Heart right ventricle (tissue), 16 donors: ENCODE measurements at regions not wholly inside any gene's neighbourhood (a gene's known extent, or its start where the extent isn't known, plus 50 kb on each side); places are given as distances from the start of the nearest gene placed in this dataset.

Source experiments
- ATAC-seq, 8 donors: fragments of 200-7000 bp; cut with Tn5 transposase; one replicate each; pipeline ENCODE4 v1.9.1; 2020; ENCODE audit warnings: mild to moderate bottlenecking in 8 of 8, moderate library complexity in 8 of 8, moderate number of reproducible peaks in 1 of 8
- DNase-seq, 2 donors: peaks; one replicate each; pipeline ENCODE4 v3.0.0-alpha.2; 2020
- H3K27ac ChIP-seq, 10 donors: fragments of 200-600 bp; sonication (generic) in 2 of 10; one replicate each; pipeline versions ENCODE4 v1.5.0 to v1.8.0; 2020 to 2022; ENCODE audit warnings: mild to moderate bottlenecking in 3 of 10
- H3K27me3 ChIP-seq, 7 donors: fragments of 200-600 bp; one replicate each; pipeline ENCODE4 v1.8.0; 2021 to 2022; ENCODE audit warnings: mild to moderate bottlenecking in 2 of 7
- H3K36me3 ChIP-seq, 9 donors: fragments of 200-600 bp; sonication (generic) in 1 of 9; one replicate each; pipeline versions ENCODE4 v1.5.0 to v1.8.0; 2020 to 2022; ENCODE audit warnings: mild to moderate bottlenecking in 2 of 9
- H3K4me1 ChIP-seq, 9 donors: fragments of 200-600 bp; sonication (generic) in 1 of 9; one replicate each; pipeline versions ENCODE4 v1.5.0 to v1.8.0; 2020 to 2022; ENCODE audit warnings: mild to moderate bottlenecking in 4 of 9
- H3K4me3 ChIP-seq, 10 donors: fragments of 200-600 bp; sonication (generic) in 2 of 10; one replicate each; pipeline versions ENCODE4 v1.5.0 to v1.8.0; 2020 to 2022; ENCODE audit warnings: mild to moderate bottlenecking in 7 of 10, moderate library complexity in 2 of 10
- H3K9me3 ChIP-seq, 11 donors: fragments of 200-600 bp in 10 of 11; sonication (generic) in 2 of 11; one replicate each; pipeline versions ENCODE4 v1.5.0 to v1.8.0; 2013 to 2022; ENCODE audit warnings: mild to moderate bottlenecking in 2 of 11, control low read depth in 1 of 11, moderate library complexity in 1 of 11
- WGBS, 2 donors: extraction: QIAGEN DNeasy Blood & Tissue Kit; methylation state at CpG; one replicate each; pipeline ENCODE4 v1.1.7; 2013; ENCODE audit warnings: inconsistent platforms in 1 of 2; 5-methylcytosine and 5-hydroxymethylcytosine counted together
- intact Hi-C, 10 donors: fragments of 100-400 bp; cut with DNase I; formaldehyde crosslinking; loops; one replicate each; pipeline versions ENCODE4 v1.11.1 to v1.14.2; 2022
- TF ChIP-seq, protein P1 (sequence below), 9 donors: fragments of 200-600 bp; sonication (generic) in 2 of 9; IDR thresholded peaks; one replicate each; pipeline versions ENCODE4 v1.5.0 to v1.8.0; 2021 to 2022; ENCODE audit warnings: antibody characterized with exemption in 9 of 9, mild to moderate bottlenecking in 5 of 9, moderate library complexity in 1 of 9
- donor health status: Arrhythmogenic right ventricular cardiomyopathy.
- donor health status: ischemic (EF 13 %, LVEDD 7.1; RV severe dilation, severe dysfunction).
- donor health status: healthy with polysubstance abuse.
- donor health status: DM: no; HTN: yes; CAD: no.
- donor health status: DM: no; HTN: no; CAD: no.
- donor health status: ischemic (EF 25% LVEDD 6.9; RV normal size, moderate dysfunction).
- donor health status: ischemic (EF 25% LVEDD 5.7; RV mildly dilated, moderate dysfunction).
- donor health status: healthy.
- donor health status: DM: yes; HTN: yes; CAD: no.
- donor health status: Ischemic cardiomyopathy.
- donor health status: ischemic (EF 35%, LVEDD 5.7; RV mildly dilated, moderate dysfunction).
- donor health status: nonischemic (EF 11% LVEDD 7.7; RV severe dilation, severe dysfunction).
- donor health status: DM: yes; HTN: yes; CAD: no.
- donor health status: PGD.
- donor health status: ischemic (EF 29% LVEDD 5.4; RV normal size, mild dysfunction).
- donor health status: nonischemic (EF 23%, LVEDD 6.1; RV moderate dilation, normal function).

DNA sequence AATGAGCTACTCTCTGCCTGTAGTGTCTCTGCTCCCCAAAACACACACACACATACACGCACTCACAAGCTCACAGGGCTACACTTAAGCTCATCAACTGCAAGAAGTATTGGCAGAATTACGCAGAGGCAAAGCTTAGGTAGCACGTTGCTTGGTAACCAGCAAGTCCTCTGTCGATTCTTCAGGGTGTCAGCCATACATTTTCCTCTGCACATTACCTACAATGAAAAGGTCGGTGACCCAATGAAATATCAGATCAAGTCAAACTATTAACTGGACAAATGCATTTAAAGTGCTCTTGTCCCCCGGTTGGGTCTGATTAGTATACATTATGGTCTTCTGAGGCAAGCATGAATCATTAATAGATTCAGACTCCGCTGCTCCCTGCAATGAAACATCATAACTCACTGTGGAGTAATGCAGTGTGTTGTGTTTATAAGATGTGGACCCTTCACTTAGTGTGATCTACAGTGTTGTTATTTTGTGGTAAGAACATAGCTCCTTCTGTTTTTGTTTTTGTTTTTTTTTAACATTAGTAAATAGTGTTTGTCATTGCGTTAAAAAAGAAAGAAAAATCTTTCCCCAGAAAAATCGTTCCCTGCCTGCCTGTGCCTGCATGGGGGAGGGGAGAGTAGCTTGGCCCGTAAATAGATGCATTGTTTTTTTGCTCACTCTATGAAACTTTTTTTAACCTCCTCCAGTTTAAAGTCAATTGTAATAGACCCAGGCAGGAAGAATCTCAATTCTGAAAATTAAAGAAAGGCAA, 325.5 kb downstream of the SFMBT2 start:
- H3K4me3 ChIP-seq = no peak overlapping the region
- ATAC-seq (peak in 2 of 8 donors; percentile 16 to 70), DNase-seq (no peak)
- H3K36me3 ChIP-seq = no peaks in the 10 kb centered on the region
- TF ChIP-seq, protein P1, sequence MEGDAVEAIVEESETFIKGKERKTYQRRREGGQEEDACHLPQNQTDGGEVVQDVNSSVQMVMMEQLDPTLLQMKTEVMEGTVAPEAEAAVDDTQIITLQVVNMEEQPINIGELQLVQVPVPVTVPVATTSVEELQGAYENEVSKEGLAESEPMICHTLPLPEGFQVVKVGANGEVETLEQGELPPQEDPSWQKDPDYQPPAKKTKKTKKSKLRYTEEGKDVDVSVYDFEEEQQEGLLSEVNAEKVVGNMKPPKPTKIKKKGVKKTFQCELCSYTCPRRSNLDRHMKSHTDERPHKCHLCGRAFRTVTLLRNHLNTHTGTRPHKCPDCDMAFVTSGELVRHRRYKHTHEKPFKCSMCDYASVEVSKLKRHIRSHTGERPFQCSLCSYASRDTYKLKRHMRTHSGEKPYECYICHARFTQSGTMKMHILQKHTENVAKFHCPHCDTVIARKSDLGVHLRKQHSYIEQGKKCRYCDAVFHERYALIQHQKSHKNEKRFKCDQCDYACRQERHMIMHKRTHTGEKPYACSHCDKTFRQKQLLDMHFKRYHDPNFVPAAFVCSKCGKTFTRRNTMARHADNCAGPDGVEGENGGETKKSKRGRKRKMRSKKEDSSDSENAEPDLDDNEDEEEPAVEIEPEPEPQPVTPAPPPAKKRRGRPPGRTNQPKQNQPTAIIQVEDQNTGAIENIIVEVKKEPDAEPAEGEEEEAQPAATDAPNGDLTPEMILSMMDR (IDR thresholded peaks at IDR 0.05) = no peak
- H3K27ac ChIP-seq = peak overlapping the region in 3 of 10 donors; percentile 19 to 56 (median 24)
- peaks cover 0 to 14% (median 9%) of the 10 kb centered on the region in 7 donors for H3K27me3 ChIP-seq
- intact Hi-C loops = no loop called here
- H3K4me1 ChIP-seq = peaks cover 0 to 22% (median 0%) of the 10 kb centered on the region in 9 donors
- WGBS, 2 donors = 63 to 64% methylated on average over 10 of the region's 10 CpGs
- no peaks in the 10 kb centered on the region for H3K9me3 ChIP-seq

DNA sequence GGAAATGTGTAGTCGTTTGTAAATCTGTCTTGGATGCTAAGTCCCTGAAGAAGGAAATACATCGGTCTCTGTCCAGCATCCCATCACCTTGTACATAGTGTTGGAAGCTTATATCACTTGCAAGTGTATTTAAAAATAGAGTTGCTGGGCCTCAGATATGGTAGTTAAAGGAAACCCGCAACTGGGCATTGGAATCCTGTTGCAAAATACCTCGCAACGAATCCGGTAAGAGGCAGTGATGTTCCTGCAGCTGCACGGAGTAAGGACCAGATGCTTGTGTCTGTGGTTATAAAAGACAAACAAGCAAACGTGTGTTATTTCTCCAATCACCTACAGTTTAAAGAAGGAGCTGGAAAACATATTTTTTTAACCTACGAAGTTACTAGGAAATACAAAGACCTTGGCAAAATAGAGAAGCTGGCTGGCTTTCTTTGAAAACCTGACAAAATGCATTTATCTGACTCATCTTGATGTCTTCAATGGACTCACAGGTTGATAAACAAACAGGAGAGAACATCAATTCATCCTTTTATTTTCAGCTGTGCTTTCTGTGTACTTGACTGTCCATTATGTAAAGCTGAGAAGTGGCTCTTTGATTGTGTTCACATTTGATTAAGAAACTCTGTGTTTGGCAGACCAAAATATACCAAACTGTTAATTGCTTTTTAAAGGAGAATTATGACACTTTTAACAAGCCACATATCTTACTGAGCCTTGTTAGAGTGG, 326.4 kb downstream of the SFMBT2 start:
- Histone ChIP-seq H3K4me1 (peaks cover 0 to 22% (median 0%) of the 10 kb centered on the region in 9 donors), H3K4me3 (no peak overlapping the region), H3K9me3 (no peaks in the 10 kb centered on the region), H3K36me3 (no peaks in the 10 kb centered on the region), H3K27ac (no peak overlapping the region), H3K27me3 (peaks cover 0 to 22% (median 9%) of the 10 kb centered on the region in 7 donors)
- DNase-seq (no peak), ATAC-seq (no peak)
- 48 to 57% methylated on average over 9 of the region's 9 CpGs for WGBS, 2 donors
- intact Hi-C loops = no loop called here
- TF ChIP-seq, protein P1 (IDR thresholded peaks at IDR 0.05) = no peak

DNA sequence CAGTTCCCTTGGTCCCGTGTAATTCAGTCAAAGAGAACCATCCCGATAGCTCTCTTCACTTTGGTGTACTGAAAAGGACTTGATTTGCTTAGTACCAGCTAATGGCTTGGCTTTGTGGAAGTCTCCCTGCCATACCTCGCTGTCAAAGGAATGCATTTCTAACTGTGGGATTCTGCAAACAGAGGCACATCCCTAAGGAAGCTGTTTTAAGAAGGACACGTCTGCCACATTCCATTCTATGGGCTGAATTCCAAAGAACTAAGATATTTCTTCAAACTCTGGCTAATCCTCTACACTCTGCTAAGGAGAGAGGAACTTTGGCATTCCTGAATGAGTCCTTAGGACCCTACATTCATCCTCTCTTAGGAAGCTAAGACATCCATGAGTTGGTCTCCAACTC, 327.9 kb downstream of the SFMBT2 start:
- TF ChIP-seq, protein P1 (IDR thresholded peaks at IDR 0.05) = no peak
- Histone ChIP-seq H3K4me1 (peaks cover 0 to 22% (median 0%) of the 10 kb centered on the region in 9 donors), H3K36me3 (no peaks in the 10 kb centered on the region), H3K4me3 (no peak overlapping the region), H3K27me3 (peaks cover 0 to 22% (median 9%) of the 10 kb centered on the region in 7 donors), H3K9me3 (no peaks in the 10 kb centered on the region), H3K27ac (no peak overlapping the region)
- 54 to 56% methylated on average over 4 of the region's 4 CpGs for WGBS, 2 donors
- DNase-seq = no peak
- no peak for ATAC-seq
- intact Hi-C loops = no loop called here

- no peak overlapping the region for H3K4me3 ChIP-seq
- 89 to 93% methylated on average over 5 of the region's 5 CpGs for WGBS, 2 donors
- ATAC-seq (no peak), DNase-seq (no peak)
- peaks cover 0 to 38% (median 9%) of the 10 kb centered on the region in 7 donors for H3K27me3 ChIP-seq
- H3K27ac ChIP-seq = no peak overlapping the region
- H3K36me3 ChIP-seq = no peaks in the 10 kb centered on the region
- no peaks in the 10 kb centered on the region for H3K4me1 ChIP-seq
- intact Hi-C loops = no loop called here
- no peaks in the 10 kb centered on the region for H3K9me3 ChIP-seq
- TF ChIP-seq, protein P1 (IDR thresholded peaks at IDR 0.05) = no peak
Measured at GRCh38 chr10:7077880-7078279, 333.0 kb downstream of the SFMBT2 start.
